GM12892 (cell line): ENCODE measurements at regions not wholly inside any gene's neighbourhood (a gene's known extent, or its start where the extent isn't known, plus 50 kb on each side); places are given as distances from the start of the nearest gene placed in this dataset.

Experiments
- POLR2A ChIP-seq: IDR thresholded peaks from 2 replicates; pipeline ENCODE4 v1.6.1; 2011; ENCODE audit warnings: low read depth, low read length, control low read depth
- POLR2AphosphoS5 ChIP-seq: IDR thresholded peaks from 2 replicates; pipeline ENCODE4 v1.6.1; 2011; ENCODE audit warnings: low read depth, low read length, control low read depth

DNA sequence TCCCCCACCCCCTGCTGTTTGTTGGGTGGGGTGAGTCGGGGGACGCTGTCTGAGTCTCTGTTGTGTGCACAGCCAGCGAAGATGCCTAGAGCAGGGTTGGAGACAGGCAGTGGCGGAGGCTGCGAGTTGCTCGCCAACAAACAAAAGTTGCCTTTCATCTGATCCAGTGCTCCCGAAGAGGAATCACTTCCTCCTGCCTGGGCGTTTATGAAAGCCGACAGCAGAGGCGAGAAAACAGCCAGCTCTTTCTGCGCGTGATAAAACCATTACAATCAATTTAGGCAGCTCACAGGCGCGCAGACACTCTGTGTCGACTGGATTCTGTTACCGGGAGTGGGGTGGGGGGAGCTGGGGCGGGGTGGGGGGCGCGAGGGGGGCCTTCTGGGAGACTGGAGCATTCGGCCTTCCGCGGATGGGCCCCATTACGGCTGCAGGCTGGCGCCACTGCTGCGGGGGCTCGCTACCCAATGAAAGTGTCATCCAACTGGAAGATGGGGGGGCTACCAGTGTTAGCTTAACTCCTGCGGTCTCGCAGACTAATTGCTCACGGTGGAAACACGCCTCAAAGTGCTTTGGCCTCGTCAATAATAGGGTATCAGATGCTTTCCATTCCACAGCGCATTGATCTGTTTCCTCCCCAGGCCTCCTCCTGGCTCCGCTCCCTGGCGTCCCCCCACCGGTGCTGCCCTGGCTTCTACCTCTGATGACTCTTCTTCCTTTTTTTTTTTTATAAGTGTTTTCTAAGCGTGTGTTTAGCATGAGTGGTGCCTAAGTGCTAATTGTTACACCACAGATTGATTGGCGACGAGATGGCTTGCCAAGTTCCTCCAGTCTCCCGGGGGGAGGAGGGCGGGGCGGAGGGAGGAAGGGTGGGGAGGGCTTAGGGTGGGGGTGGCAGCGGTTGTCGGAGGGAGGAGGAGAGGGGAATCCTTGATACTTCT, 678.4 kb downstream of the MED13L start:
- TF ChIP-seq POLR2A = no peak
- TF ChIP-seq POLR2AphosphoS5 = no peak
